HG02763 (cell line): ENCODE measurements at regions not wholly inside any gene's neighbourhood (a gene's known extent, or its start where the extent isn't known, plus 50 kb on each side); places are given as distances from the start of the nearest gene placed in this dataset.

Source experiments
- ATAC-seq: cut with Tn5 transposase; IDR thresholded peaks from one replicate; pipeline ENCODE4 v1.9.1; 2021; ENCODE audit warnings: mild to moderate bottlenecking, moderate library complexity; ENCODE audit not compliant: unreplicated experiment

GRCh38 chr1:83110156-83110555, 888.8 kb downstream of the TTLL7 start:
- ATAC-seq = no peak

GRCh38 chr1:83109692-83110091, 889.2 kb downstream of the TTLL7 start:
- no peak for ATAC-seq

GRCh38 chr1:83104558-83104957, 894.4 kb downstream of the TTLL7 start:
- no peak for ATAC-seq

- no peak for ATAC-seq
Measured at GRCh38 chr1:83103341-83103740, 895.6 kb downstream of the TTLL7 start.

GRCh38 chr1:83102630-83103071, 896.3 kb downstream of the TTLL7 start:
- ATAC-seq = no peak

- no peak for ATAC-seq
Measured at GRCh38 chr1:83101406-83101805, 897.5 kb downstream of the TTLL7 start.

- ATAC-seq = no peak
Measured at GRCh38 chr1:83100133-83100532, 898.8 kb downstream of the TTLL7 start.

GRCh38 chr1:83098791-83099190, 900.1 kb downstream of the TTLL7 start:
- no peak for ATAC-seq

- ATAC-seq = no peak
Measured at GRCh38 chr1:83098131-83098530, 900.8 kb downstream of the TTLL7 start.

GRCh38 chr1:83097715-83098114, 901.2 kb downstream of the TTLL7 start:
- no peak for ATAC-seq

GRCh38 chr1:83095570-83095969, 903.4 kb downstream of the TTLL7 start:
- ATAC-seq = no peak

- ATAC-seq = no peak
Measured at GRCh38 chr1:83090195-83090594, 908.7 kb downstream of the TTLL7 start.

GRCh38 chr1:83087851-83088250, 911.1 kb downstream of the TTLL7 start:
- no peak for ATAC-seq

GRCh38 chr1:83086986-83087512, 911.9 kb downstream of the TTLL7 start:
- no peak for ATAC-seq

GRCh38 chr1:83086346-83086745, 912.6 kb downstream of the TTLL7 start:
- ATAC-seq = no peak

- ATAC-seq = no peak
Measured at GRCh38 chr1:83083589-83084224, 915.2 kb downstream of the TTLL7 start.

GRCh38 chr1:83077411-83077810, 921.5 kb downstream of the TTLL7 start:
- no peak for ATAC-seq

- ATAC-seq = no peak
Measured at GRCh38 chr1:83075107-83075506, 923.8 kb downstream of the TTLL7 start.

GRCh38 chr1:83067954-83068353, 931.0 kb downstream of the TTLL7 start:
- no peak for ATAC-seq

GRCh38 chr1:83065952-83066727, 932.8 kb downstream of the TTLL7 start:
- no peak for ATAC-seq

GRCh38 chr1:83064589-83065242, 934.2 kb downstream of the TTLL7 start:
- no peak for ATAC-seq
